ENCODE measurements at regions not wholly inside any gene's neighbourhood (a gene's known extent, or its start where the extent isn't known, plus 50 kb on each side); places are given as distances from the start of the nearest gene placed in this dataset.

DNA sequence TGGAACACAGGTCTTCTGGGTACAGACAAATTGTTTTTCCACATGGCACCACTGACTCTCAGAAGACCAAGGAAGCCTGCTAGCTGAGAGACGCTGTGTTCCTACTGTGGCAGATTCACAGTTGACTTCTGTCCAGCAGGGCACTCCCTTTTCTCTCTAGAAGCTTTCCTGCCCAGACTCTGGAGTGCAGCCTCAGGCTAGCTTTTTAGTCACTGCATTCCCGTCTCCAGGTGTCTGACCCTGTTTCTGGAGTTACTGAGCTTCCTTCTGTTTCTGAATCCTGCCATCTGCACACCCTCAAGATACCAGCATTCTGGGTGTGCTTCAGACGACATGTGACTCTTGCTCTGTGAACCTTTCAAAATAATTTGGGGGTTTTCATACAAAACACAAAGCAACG, 125.1 kb downstream of the TMEM200C start:
- no peak for TF ChIP-seq ZNF76 (tag by site-specific recombination; IDR thresholded peaks at IDR 0.05; ENCODE audit: borderline replicate concordance, low read depth)
- TF ChIP-seq YY1 (tag by site-specific recombination; IDR thresholded peaks at IDR 0.05), result no peak
- TF ChIP-seq ZNF239 (tag by site-specific recombination; IDR thresholded peaks at IDR 0.05), result no peak
